WI38 (cell line): ENCODE measurements at regions not wholly inside any gene's neighbourhood (a gene's known extent, or its start where the extent isn't known, plus 50 kb on each side); places are given as distances from the start of the nearest gene placed in this dataset.

Source experiments
- H3K4me3 ChIP-seq: 2 replicates; pipeline ENCODE4 v1.5.1; 2011; ENCODE audit warnings: low read depth, mild to moderate bottlenecking, control low read depth, low read length
- TF ChIP-seq, protein P1 (sequence below): IDR thresholded peaks from 2 replicates; pipeline ENCODE4 v1.5.1; 2012; ENCODE audit warnings: low read depth, mild to moderate bottlenecking, control low read depth, low read length

DNA sequence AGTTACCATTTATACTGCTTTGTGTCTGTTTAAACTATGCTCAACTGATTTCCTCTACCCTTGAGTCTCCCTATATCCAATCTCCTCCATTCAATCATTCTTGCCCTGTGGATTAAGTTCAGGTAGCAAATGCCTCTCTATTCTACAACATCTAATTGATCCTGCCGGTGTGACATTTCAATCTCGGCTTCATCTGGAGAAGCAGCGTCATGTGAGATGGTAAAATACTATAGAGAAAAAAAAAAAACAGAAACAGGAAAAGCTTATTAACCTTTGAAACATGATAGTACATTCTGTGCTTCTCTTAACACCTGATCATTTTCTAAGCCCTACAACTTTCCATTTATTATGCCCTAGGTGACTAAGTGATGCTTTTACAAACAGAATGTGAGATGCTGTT is 89.4 kb downstream of the KCTD12 start:
- H3K4me3 ChIP-seq: no peak overlapping the region
- TF ChIP-seq, protein P1, sequence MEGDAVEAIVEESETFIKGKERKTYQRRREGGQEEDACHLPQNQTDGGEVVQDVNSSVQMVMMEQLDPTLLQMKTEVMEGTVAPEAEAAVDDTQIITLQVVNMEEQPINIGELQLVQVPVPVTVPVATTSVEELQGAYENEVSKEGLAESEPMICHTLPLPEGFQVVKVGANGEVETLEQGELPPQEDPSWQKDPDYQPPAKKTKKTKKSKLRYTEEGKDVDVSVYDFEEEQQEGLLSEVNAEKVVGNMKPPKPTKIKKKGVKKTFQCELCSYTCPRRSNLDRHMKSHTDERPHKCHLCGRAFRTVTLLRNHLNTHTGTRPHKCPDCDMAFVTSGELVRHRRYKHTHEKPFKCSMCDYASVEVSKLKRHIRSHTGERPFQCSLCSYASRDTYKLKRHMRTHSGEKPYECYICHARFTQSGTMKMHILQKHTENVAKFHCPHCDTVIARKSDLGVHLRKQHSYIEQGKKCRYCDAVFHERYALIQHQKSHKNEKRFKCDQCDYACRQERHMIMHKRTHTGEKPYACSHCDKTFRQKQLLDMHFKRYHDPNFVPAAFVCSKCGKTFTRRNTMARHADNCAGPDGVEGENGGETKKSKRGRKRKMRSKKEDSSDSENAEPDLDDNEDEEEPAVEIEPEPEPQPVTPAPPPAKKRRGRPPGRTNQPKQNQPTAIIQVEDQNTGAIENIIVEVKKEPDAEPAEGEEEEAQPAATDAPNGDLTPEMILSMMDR: no peak

DNA sequence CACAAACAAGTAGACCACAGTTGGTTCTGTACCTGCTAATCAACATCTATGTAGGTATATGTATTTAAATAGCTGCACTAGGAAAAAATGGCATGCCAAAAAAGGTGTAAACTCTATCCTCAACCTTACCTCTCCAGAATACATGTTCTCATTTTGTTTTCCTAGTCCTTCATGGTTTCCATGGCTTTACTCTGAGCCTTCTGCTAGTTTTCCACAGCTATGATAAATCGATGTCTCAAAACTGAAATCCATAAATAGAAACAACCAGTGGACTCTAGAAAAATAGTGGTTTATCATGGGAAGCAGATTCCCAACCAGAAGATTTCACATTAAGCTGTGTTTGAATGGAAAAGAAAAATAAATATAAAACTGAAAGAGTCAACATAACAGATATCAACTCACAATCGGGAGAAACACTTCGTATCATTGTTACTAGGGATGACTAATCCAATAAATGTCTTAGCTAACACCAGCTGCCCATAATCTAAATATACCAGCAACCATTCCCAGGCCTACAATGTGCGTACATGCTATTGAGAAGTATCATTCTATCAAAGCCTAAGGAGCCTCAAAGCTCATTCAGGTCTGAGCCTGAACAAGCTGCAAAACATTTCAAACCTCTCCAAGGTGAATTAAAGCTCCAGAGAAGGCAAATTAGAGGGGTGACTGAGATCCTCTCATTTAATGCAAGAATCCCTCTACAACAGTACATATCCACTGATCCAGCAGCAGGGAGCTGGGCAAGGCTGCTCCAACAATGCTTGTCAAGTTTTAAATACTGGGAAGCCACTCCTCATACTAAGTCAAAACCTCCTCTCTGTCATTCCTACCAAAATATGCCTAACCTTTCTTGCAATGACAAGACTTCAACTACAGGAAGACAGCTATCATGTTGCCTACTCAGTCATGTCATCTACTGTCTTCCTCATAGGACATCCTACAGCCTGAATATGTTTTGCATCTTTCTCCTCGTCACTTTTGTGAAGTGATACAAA is 90.2 kb downstream of the KCTD12 start:
- no peak overlapping the region for H3K4me3 ChIP-seq
- TF ChIP-seq, protein P1: no peak

DNA sequence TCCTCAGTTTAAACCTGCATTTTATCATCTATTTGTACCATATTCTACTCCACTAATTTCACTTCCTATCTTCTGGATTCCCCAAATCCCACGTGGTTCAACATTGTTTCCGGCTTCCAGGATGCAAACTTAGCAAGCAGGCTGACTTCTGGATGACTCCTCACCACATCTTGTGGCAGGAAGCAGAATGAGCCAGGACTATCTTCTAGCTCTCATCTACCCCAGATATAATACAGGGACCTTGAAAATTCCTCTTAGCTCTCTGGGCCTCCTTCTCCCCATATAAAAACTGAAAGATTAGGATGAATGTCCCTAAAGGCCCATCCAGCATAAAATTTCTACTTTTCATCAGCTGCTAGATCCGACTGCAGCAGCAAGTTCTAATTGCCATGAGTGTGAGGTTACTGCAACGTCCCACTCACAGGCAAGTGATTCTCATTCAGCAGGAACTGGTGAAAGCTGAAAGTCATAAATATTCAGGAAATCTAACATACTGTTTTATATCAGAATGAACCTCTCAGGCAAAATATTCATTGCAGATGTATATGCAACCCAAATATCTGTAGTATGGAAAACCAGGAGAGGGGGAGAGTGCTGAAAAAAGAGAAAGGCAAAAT is 93.4 kb downstream of the KCTD12 start:
- TF ChIP-seq, protein P1: 0 out of 2 replicates have a peak, but pooled peaks have one; percentile 10
- no peak overlapping the region for H3K4me3 ChIP-seq

DNA sequence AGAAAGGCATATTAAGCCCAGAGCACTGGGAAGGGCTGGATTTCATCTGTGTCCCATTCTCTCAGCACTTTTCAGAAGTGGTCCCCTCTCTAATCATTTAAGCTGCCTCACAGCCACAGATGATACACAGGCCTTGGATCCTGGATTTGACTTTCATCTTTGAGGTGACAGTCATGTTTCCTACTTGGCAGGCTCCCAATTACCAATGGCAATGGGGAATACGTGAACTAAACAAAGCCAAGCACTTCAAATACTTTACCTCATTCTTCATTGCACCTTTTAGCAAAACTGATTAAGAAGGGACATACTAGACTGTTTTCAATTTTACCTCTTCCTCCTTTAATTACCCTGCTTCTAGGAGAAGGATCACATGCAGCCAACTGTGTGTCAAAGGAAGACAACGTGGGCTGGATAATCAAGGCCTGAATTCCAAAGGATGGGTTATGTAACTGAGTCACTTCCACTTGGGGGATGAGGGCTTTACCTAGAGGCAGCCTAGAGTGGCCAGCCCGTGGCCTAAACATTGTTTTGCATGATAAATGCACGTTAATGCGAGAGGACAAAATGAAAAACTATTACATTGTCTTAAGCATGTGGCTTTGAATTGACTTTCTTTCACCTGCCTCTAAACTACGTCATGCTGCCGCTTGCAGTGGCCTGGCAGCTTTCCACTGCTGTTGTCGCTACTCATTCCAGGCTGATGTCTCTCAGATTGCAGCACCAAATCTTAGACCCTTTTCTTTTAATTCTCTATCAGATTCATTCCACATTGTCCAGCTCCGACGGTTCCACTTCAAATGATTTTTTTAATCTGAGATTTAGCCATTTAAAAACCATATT is 95.0 kb downstream of the KCTD12 start:
- TF ChIP-seq, protein P1: no peak

DNA sequence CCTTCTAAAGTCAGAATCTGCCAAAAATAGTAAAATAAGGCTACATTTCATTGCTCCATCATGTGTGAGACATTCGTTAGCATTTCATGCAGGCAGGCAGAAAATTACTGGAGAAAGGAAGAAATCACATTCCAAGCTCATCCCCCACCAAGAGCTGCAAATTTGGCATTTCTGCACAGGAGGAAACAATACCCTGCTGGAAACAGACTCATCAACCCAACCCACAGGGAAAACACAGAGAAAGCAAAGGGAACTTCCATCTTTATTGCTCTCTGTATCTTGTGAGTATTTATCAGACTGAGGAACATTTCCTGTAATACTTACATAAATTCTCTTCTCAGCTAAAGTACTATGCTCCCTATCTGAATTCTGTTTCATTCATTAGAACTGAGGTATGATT is 95.7 kb downstream of the KCTD12 start:
- TF ChIP-seq, protein P1: no peak

More for the DNA sequence above, 95.0 kb downstream of the KCTD12 start:
- no peak overlapping the region for H3K4me3 ChIP-seq

DNA sequence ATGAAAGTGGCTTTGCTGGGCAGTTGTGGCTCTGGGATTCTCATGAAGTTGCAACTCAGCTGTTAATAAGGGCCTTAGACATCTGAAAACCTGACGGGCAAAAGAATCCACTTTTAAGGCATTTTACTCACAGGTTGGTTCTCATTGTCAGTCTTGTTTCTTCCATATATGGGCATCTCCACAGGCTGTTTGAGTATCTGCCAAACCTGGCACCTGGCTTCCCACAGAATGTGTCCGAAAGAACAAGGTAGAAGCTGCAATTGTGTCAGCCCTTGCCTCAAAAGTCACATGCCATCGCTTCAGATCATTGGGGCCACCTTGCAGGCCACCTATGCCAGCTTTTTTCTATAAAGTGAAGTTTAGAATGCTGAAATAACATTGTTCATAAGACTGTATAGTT is 102.4 kb downstream of the KCTD12 start:
- TF ChIP-seq, protein P1: no peak
- H3K4me3 ChIP-seq: no peak overlapping the region

More for the DNA sequence above, 95.7 kb downstream of the KCTD12 start:
- no peak overlapping the region for H3K4me3 ChIP-seq
